A673 (cell line): ENCODE measurements at regions not wholly inside any gene's neighbourhood (a gene's known extent, or its start where the extent isn't known, plus 50 kb on each side); places are given as distances from the start of the nearest gene placed in this dataset.

Source experiments
- BruUV-seq: library from RNA; stranded (reverse); fragments of 400-500 nt; replicated peaks from 2 replicates; lab custom pipeline; 2021; lab: Mats Ljungman, UMichigan
- CTCF ChIA-PET: fragments of 300-600 bp; sonication (Branson Sonifier 250); formaldehyde crosslinking; loops from one replicate; lab custom pipeline; 2022; ENCODE audit warnings: antibody characterized with exemption; lab: Charles Lee
- POLR2A ChIA-PET: fragments of 300-600 bp; sonication (Branson Sonifier 250); formaldehyde crosslinking; loops from one replicate; lab custom pipeline; 2022; ENCODE audit warnings: antibody characterized with exemption; ENCODE audit not compliant: low non-redundant PET; lab: Charles Lee
- DNase-seq: peaks from one replicate; pipeline ENCODE4 v3.0.0-alpha.2; 2015; ENCODE audit warnings: low spot score
- H3K27ac ChIP-seq: fragments of 200-600 bp; sonication (generic); 2 replicates; pipeline ENCODE4 v1.5.1; 2016; ENCODE audit warnings: mixed run types, low read depth, mild to moderate bottlenecking, mixed read lengths, antibody characterized with exemption, low read length; ENCODE audit not compliant: poor library complexity, severe bottlenecking
- H3K27me3 ChIP-seq: fragments of 200-600 bp; sonication (generic); replicated peaks from 2 replicates; pipeline ENCODE4 v1.6.1; 2017; ENCODE audit warnings: mixed run types, low read depth, mild to moderate bottlenecking, mixed read lengths, antibody characterized with exemption, low read length; ENCODE audit not compliant: insufficient read depth, poor library complexity
- H3K36me3 ChIP-seq: fragments of 200-600 bp; sonication (generic); 2 replicates; pipeline ENCODE4 v1.6.1; 2016; ENCODE audit warnings: mixed run types, mild to moderate bottlenecking, mixed read lengths, antibody characterized with exemption, low read length; ENCODE audit not compliant: insufficient read depth, poor library complexity, severe bottlenecking
- H3K4me1 ChIP-seq: fragments of 200-600 bp; sonication (generic); 2 replicates; pipeline ENCODE4 v1.6.1; 2017; ENCODE audit warnings: mixed run types, mild to moderate bottlenecking, mixed read lengths, antibody characterized with exemption, low read length; ENCODE audit not compliant: insufficient read depth, poor library complexity, severe bottlenecking
- H3K4me3 ChIP-seq: fragments of 200-600 bp; sonication (generic); 2 replicates; pipeline ENCODE4 v1.5.1; 2016; ENCODE audit warnings: low read depth, mixed run types, mild to moderate bottlenecking, mixed read lengths, low read length; ENCODE audit not compliant: poor library complexity, severe bottlenecking
- H3K9me3 ChIP-seq: fragments of 200-600 bp; sonication (generic); 2 replicates; pipeline ENCODE4 v1.6.1; 2016; ENCODE audit warnings: mixed run types, low read depth, mild to moderate bottlenecking, mixed read lengths, antibody characterized with exemption, low read length; ENCODE audit not compliant: poor library complexity, severe bottlenecking
- EZH2 ChIP-seq: fragments of 200-600 bp; sonication (generic); IDR thresholded peaks from 2 replicates; pipeline ENCODE4 v1.6.1; 2017; ENCODE audit warnings: borderline replicate concordance, low read depth, mild to moderate bottlenecking, mixed read lengths, antibody characterized with exemption, low read length; ENCODE audit not compliant: poor library complexity, severe bottlenecking
- intact Hi-C: fragments of 100-400 bp; cut with micrococcal nuclease; formaldehyde crosslinking; loops from one replicate; pipeline ENCODE4 v1.10.0; 2022; ENCODE audit not compliant: unreplicated experiment
- TF ChIP-seq, protein P1 (sequence below): fragments of 300-800, 200-600 bp; sonication (generic); conservative IDR thresholded peaks from 2 replicates; pipeline ENCODE4 v1.5.1; 2017; ENCODE audit warnings: low read depth, mild to moderate bottlenecking, antibody characterized with exemption, low read length, moderate library complexity, mixed read lengths

DNA sequence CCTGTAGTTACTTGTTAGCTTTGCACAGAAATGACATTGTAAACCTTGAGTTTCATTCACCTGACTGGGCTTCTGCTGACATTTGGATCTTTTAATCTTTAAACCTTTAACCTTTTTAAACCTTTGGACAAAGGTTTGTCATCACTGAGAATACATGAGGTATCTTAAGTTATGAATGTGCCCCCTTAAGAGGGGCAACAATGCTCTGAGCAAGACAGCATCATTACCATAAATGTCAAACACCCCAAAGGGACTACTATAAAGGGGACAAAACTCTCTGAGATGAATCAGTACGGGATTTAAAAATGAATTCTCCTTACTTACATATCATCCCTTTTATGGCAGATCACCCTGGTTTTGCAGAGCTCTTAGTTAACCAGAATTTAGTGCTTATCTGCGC, 203.3 kb downstream of the COG6 start:
- POLR2A ChIA-PET: no interaction called here
- DNase-seq: no peak
- no peak for TF ChIP-seq EZH2
- TF ChIP-seq, protein P1, sequence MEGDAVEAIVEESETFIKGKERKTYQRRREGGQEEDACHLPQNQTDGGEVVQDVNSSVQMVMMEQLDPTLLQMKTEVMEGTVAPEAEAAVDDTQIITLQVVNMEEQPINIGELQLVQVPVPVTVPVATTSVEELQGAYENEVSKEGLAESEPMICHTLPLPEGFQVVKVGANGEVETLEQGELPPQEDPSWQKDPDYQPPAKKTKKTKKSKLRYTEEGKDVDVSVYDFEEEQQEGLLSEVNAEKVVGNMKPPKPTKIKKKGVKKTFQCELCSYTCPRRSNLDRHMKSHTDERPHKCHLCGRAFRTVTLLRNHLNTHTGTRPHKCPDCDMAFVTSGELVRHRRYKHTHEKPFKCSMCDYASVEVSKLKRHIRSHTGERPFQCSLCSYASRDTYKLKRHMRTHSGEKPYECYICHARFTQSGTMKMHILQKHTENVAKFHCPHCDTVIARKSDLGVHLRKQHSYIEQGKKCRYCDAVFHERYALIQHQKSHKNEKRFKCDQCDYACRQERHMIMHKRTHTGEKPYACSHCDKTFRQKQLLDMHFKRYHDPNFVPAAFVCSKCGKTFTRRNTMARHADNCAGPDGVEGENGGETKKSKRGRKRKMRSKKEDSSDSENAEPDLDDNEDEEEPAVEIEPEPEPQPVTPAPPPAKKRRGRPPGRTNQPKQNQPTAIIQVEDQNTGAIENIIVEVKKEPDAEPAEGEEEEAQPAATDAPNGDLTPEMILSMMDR: no peak
- no TSS peak for BruUV-seq
- no peak overlapping the region for H3K4me3 ChIP-seq
- no peaks in the 10 kb centered on the region for H3K9me3 ChIP-seq
- peaks cover 38% of the 10 kb centered on the region for H3K27me3 ChIP-seq
- no peaks in the 10 kb centered on the region for H3K36me3 ChIP-seq
- no peak overlapping the region for H3K27ac ChIP-seq
- intact Hi-C loops: no loop called here
- CTCF ChIA-PET: no interaction called here
- H3K4me1 ChIP-seq: no peaks in the 10 kb centered on the region

- ChIA-PET POLR2A (no interaction called here), CTCF (no interaction called here)
- TF ChIP-seq EZH2: no peak
- TF ChIP-seq, protein P1: no peak
- Histone ChIP-seq H3K27me3 (peaks cover 49% of the 10 kb centered on the region), H3K4me1 (no peaks in the 10 kb centered on the region), H3K4me3 (no peak overlapping the region), H3K9me3 (no peaks in the 10 kb centered on the region), H3K27ac (no peak overlapping the region), H3K36me3 (no peaks in the 10 kb centered on the region)
- DNase-seq: no peak
- intact Hi-C loops: no loop called here
- BruUV-seq: no TSS peak
Observed at GRCh38 chr13:39859898-39860297, 204.4 kb downstream of the COG6 start.

- no peak for DNase-seq
- Histone ChIP-seq H3K9me3 (no peaks in the 10 kb centered on the region), H3K27ac (no peak overlapping the region), H3K4me1 (no peaks in the 10 kb centered on the region), H3K27me3 (peaks cover 67% of the 10 kb centered on the region), H3K36me3 (no peaks in the 10 kb centered on the region), H3K4me3 (no peak overlapping the region)
- CTCF ChIA-PET: no interaction called here
- no peak for TF ChIP-seq EZH2
- TF ChIP-seq, protein P1: no peak
- intact Hi-C loops: no loop called here
- POLR2A ChIA-PET: no interaction called here
- BruUV-seq: no TSS peak
Observed at GRCh38 chr13:39862900-39863299, 207.4 kb downstream of the COG6 start.
